HepG2 (cell line): ENCODE measurements at regions not wholly inside any gene's neighbourhood (a gene's known extent, or its start where the extent isn't known, plus 50 kb on each side); places are given as distances from the start of the nearest gene placed in this dataset.

Experiments used
- ATAC-seq: fragments of 200-7000 bp; cut with Tn5 transposase; 3 replicates; pipeline ENCODE4 v1.9.1; 2020; ENCODE audit warnings: mild to moderate bottlenecking, moderate library complexity
- BruUV-seq: library from RNA; stranded (reverse); fragments of 400-500 nt; replicated peaks from 2 replicates; lab custom pipeline; 2021; lab: Mats Ljungman, UMichigan
- CTCF ChIA-PET: fragments of 300-600 bp; formaldehyde crosslinking; extraction: SDS; loops from one replicate; lab custom pipeline; 2021; ENCODE audit warnings: low total read pairs, inconsistent platforms, low intra/inter-chr PET ratio; lab: Yijun Ruan, JAX
- POLR2A ChIA-PET: fragments of 350-600 bp; sonication (Branson Sonifier 250); formaldehyde crosslinking; loops from one replicate; lab custom pipeline; 2020; ENCODE audit warnings: antibody characterized with exemption, inconsistent platforms; lab: Yijun Ruan, JAX
- DNase-seq: peaks from one replicate; pipeline ENCODE4 v3.0.0-alpha.2; 2015; ENCODE audit warnings: low spot score
- FAIRE-seq: peaks from 3 replicates; lab custom pipeline; 2011; peaks lifted over from hg19 to GRCh38; lab: Jason Lieb, UNC
- H2AFZ ChIP-seq: one replicate; pipeline ENCODE4 v1.6.1; 2011; ENCODE audit warnings: low read length, inconsistent platforms
- H3K27ac ChIP-seq: fragments of 300-600 bp; 3 replicates; pipeline ENCODE4 v1.8.0; 2011; ENCODE audit warnings: mixed run types, mild to moderate bottlenecking, mixed read lengths, low read length, inconsistent platforms; ENCODE audit not compliant: insufficient read depth; ENCODE audit errors: extremely low read length
- H3K27me3 ChIP-seq, 2 experiments: fragments of 200-600 bp in 1 of 2; 2 replicates in 1 of 2; 3 replicates in 1 of 2; pipeline versions ENCODE4 v1.6.0 to v1.8.0; 2011; ENCODE audit warnings: low read length in 2 of 2, mild to moderate bottlenecking in 2 of 2, moderate library complexity in 2 of 2, inconsistent platforms in 1 of 2; ENCODE audit not compliant: insufficient read depth in 2 of 2, control insufficient read depth in 1 of 2
- H3K36me3 ChIP-seq, 2 experiments: fragments of 200-600 bp in 1 of 2; replicated peaks in 1 of 2; 2 replicates in 1 of 2; 3 replicates in 1 of 2; pipeline versions ENCODE4 v1.5.1 to v1.8.0; 2011; ENCODE audit warnings: low read length in 2 of 2, inconsistent platforms in 1 of 2; ENCODE audit not compliant: insufficient read depth in 2 of 2, control insufficient read depth in 1 of 2
- H3K4me1 ChIP-seq: 2 replicates; pipeline ENCODE4 v1.5.1; 2012; ENCODE audit warnings: low read length, inconsistent platforms; ENCODE audit not compliant: insufficient read depth
- H3K4me2 ChIP-seq: 2 replicates; pipeline ENCODE4 v1.6.0; 2011; ENCODE audit warnings: low read depth, low read length, inconsistent platforms
- H3K4me3 ChIP-seq, 3 experiments: fragments of 200-600 bp in 1 of 3; sonication (generic), shearing (Covaris generic) in 1 of 3; replicated peaks in 1 of 3; 2 replicates each; pipeline ENCODE4 v1.5.1; 2011 to 2016; ENCODE audit warnings: low read length in 3 of 3, inconsistent platforms in 2 of 3, low read depth in 2 of 3, mild to moderate bottlenecking in 2 of 3, control low read depth in 1 of 3, mixed read lengths in 1 of 3; ENCODE audit not compliant: insufficient read depth in 1 of 3
- H3K79me2 ChIP-seq: one replicate; pipeline ENCODE4 v1.6.1; 2011; ENCODE audit warnings: low read length, inconsistent platforms; ENCODE audit not compliant: insufficient read depth
- H3K9ac ChIP-seq: 2 replicates; pipeline ENCODE4 v1.6.0; 2011; ENCODE audit warnings: mild to moderate bottlenecking, low read depth, low read length, inconsistent platforms; ENCODE audit not compliant: insufficient read depth
- H3K9me3 ChIP-seq: 2 replicates; pipeline ENCODE4 v1.5.1; 2012; ENCODE audit warnings: mild to moderate bottlenecking, low read length
- H4K20me1 ChIP-seq: 2 replicates; pipeline ENCODE4 v1.6.0; 2011; ENCODE audit warnings: inconsistent platforms, mild to moderate bottlenecking, low read length, moderate library complexity; ENCODE audit not compliant: insufficient read depth
- HNF4A ChIP-seq: sonication (generic); formaldehyde crosslinking; IDR thresholded peaks from 2 replicates; pipeline ENCODE4 v1.4.0; 2020; ENCODE audit warnings: missing genetic modification reagents
- HNRNPUL1 ChIP-seq: fragments of 200-400 bp; formaldehyde crosslinking; IDR thresholded peaks from 2 replicates; pipeline ENCODE4 v1.6.1; 2017; ENCODE audit warnings: low read depth, mild to moderate bottlenecking, low read length, moderate library complexity
- KLF15 ChIP-seq: sonication (generic); formaldehyde crosslinking; IDR thresholded peaks from 2 replicates; pipeline ENCODE4 v1.8.1; 2023; ENCODE audit warnings: borderline replicate concordance, mild to moderate bottlenecking, inconsistent platforms, missing genetic modification reagents, mixed read lengths
- NR2F2 ChIP-seq: IDR thresholded peaks from 2 replicates; pipeline ENCODE4 v1.6.1; 2012; ENCODE audit warnings: low read depth, inconsistent platforms, borderline replicate concordance
- PHF21A ChIP-seq: sonication (generic); formaldehyde crosslinking; IDR thresholded peaks from 2 replicates; pipeline ENCODE4 v1.5.0; 2020; ENCODE audit warnings: mild to moderate bottlenecking, missing genetic modification reagents
- RFXAP ChIP-seq: sonication (generic); formaldehyde crosslinking; IDR thresholded peaks from 2 replicates; pipeline ENCODE4 v1.4.0; 2020; ENCODE audit warnings: missing genetic modification reagents, borderline replicate concordance
- ZBTB7B ChIP-seq: sonication (generic); formaldehyde crosslinking; IDR thresholded peaks from 2 replicates; pipeline ENCODE4 v1.4.0; 2020; ENCODE audit warnings: missing genetic modification reagents
- ZFP36L1 ChIP-seq: sonication (generic); formaldehyde crosslinking; IDR thresholded peaks from 2 replicates; pipeline ENCODE4 v1.8.0; 2022; ENCODE audit warnings: mild to moderate bottlenecking, missing genetic modification reagents, moderate library complexity
- ZMYM4 ChIP-seq: sonication (generic); formaldehyde crosslinking; IDR thresholded peaks from 2 replicates; pipeline ENCODE4 v1.8.1; 2023; ENCODE audit warnings: mild to moderate bottlenecking, missing genetic modification reagents
- ZNF451 ChIP-seq: sonication (generic); formaldehyde crosslinking; IDR thresholded peaks from 2 replicates; pipeline ENCODE4 v1.5.0; 2020; ENCODE audit warnings: mild to moderate bottlenecking, missing genetic modification reagents
- ZSCAN30 ChIP-seq: sonication (generic); formaldehyde crosslinking; IDR thresholded peaks from 2 replicates; pipeline ENCODE4 v1.5.0; 2020; ENCODE audit warnings: mild to moderate bottlenecking, missing genetic modification reagents
- ZSCAN31 ChIP-seq: sonication (generic); formaldehyde crosslinking; IDR thresholded peaks from 2 replicates; pipeline ENCODE4 v1.5.0; 2020; ENCODE audit warnings: low read depth, mild to moderate bottlenecking, missing genetic modification reagents
- WGBS: methylation state at CpG from one replicate; pipeline ENCODE4 v1.1.6; 2017; ENCODE audit warnings: low lambda C conversion rate; 5-methylcytosine and 5-hydroxymethylcytosine counted together
- in situ Hi-C: cut with HindIII; loops from 2 replicates; pipeline ENCODE4 v1.10.0; 2017; ENCODE audit warnings: low pct_unique_long_range_greater_than_20kb; ENCODE audit not compliant: extremely low pct_ligation_motif_present
- intact Hi-C: fragments of 100-400 bp; cut with micrococcal nuclease; formaldehyde crosslinking; loops from one replicate; pipeline ENCODE4 v1.10.0; 2022; ENCODE audit not compliant: unreplicated experiment
- TF ChIP-seq, protein P1 (sequence below): sonication (generic); formaldehyde crosslinking; IDR thresholded peaks from 2 replicates; pipeline ENCODE4 v1.5.0; 2020; ENCODE audit warnings: mild to moderate bottlenecking, missing genetic modification reagents, borderline replicate concordance
- TF ChIP-seq, protein P2 (sequence below): sonication (generic); formaldehyde crosslinking; IDR thresholded peaks from 2 replicates; pipeline ENCODE4 v1.8.0; 2022; ENCODE audit warnings: mild to moderate bottlenecking, missing genetic modification reagents
- TF ChIP-seq, protein P3 (sequence below): sonication (generic); formaldehyde crosslinking; conservative IDR thresholded peaks from 2 replicates; pipeline ENCODE4 v1.5.0; 2020; ENCODE audit warnings: missing genetic modification reagents

DNA sequence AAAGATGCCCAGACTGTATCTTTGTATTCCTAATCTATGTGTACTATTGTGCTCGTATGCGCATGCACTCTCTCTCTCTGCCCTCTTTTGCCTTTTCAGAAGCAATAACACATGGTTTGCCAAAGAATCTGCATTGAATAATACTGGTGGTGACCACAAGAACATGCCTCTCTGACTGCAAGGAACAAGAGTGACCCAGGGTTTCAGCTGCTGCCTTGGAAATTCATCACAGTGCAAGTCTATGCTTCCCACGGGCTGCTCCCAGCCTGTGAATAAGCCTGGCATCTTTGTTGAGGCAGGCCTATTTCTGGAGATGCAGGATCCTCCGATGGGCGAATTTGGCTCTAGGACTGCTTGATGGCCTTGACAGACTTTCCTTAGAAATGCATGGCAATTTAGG, 689.4 kb upstream of the FANCL start:
- ChIA-PET POLR2A (no interaction called here), CTCF (no interaction called here)
- no peak overlapping the region for H3K4me3 ChIP-seq
- no peak for DNase-seq
- no peaks in the 10 kb centered on the region for H3K9me3 ChIP-seq
- 40% methylated on average over 5 of the region's 5 CpGs for WGBS
- no peaks in the 10 kb centered on the region for H4K20me1 ChIP-seq
- H3K27ac ChIP-seq: no peak overlapping the region
- intact Hi-C loops (no loop called here), in situ Hi-C loops (no loop called here)
- no TSS peak for BruUV-seq
- no peaks in the 10 kb centered on the region for H3K4me1 ChIP-seq
- no peaks in the 10 kb centered on the region for H3K36me3 ChIP-seq
- no peaks in the 10 kb centered on the region for H3K79me2 ChIP-seq
- H3K27me3 ChIP-seq: no peaks in the 10 kb centered on the region
- no peak overlapping the region for H3K9ac ChIP-seq
- no peak overlapping the region for H2AFZ ChIP-seq
- ATAC-seq: no peak
- TF ChIP-seq ZSCAN30 (CRISPR knock-in tag) (no peak), RFXAP (CRISPR knock-in tag) (no peak), ZSCAN31 (CRISPR knock-in tag) (no peak), ZNF451 (CRISPR knock-in tag) (no peak), ZBTB7B (CRISPR knock-in tag) (no peak), ZFP36L1 (CRISPR knock-in tag) (no peak), KLF15 (CRISPR knock-in tag) (no peak), HNF4A (CRISPR knock-in tag) (no peak), HNRNPUL1 (no peak), PHF21A (no peak), ZMYM4 (no peak), NR2F2 (no peak)
- TF ChIP-seq, protein P1, sequence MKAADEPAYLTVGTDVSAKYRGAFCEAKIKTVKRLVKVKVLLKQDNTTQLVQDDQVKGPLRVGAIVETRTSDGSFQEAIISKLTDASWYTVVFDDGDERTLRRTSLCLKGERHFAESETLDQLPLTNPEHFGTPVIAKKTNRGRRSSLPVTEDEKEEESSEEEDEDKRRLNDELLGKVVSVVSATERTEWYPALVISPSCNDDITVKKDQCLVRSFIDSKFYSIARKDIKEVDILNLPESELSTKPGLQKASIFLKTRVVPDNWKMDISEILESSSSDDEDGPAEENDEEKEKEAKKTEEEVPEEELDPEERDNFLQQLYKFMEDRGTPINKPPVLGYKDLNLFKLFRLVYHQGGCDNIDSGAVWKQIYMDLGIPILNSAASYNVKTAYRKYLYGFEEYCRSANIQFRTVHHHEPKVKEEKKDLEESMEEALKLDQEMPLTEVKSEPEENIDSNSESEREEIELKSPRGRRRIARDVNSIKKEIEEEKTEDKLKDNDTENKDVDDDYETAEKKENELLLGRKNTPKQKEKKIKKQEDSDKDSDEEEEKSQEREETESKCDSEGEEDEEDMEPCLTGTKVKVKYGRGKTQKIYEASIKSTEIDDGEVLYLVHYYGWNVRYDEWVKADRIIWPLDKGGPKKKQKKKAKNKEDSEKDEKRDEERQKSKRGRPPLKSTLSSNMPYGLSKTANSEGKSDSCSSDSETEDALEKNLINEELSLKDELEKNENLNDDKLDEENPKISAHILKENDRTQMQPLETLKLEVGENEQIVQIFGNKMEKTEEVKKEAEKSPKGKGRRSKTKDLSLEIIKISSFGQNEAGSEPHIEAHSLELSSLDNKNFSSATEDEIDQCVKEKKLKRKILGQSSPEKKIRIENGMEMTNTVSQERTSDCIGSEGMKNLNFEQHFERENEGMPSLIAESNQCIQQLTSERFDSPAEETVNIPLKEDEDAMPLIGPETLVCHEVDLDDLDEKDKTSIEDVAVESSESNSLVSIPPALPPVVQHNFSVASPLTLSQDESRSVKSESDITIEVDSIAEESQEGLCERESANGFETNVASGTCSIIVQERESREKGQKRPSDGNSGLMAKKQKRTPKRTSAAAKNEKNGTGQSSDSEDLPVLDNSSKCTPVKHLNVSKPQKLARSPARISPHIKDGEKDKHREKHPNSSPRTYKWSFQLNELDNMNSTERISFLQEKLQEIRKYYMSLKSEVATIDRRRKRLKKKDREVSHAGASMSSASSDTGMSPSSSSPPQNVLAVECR (CRISPR knock-in tag): no peak
- TF ChIP-seq, protein P2, sequence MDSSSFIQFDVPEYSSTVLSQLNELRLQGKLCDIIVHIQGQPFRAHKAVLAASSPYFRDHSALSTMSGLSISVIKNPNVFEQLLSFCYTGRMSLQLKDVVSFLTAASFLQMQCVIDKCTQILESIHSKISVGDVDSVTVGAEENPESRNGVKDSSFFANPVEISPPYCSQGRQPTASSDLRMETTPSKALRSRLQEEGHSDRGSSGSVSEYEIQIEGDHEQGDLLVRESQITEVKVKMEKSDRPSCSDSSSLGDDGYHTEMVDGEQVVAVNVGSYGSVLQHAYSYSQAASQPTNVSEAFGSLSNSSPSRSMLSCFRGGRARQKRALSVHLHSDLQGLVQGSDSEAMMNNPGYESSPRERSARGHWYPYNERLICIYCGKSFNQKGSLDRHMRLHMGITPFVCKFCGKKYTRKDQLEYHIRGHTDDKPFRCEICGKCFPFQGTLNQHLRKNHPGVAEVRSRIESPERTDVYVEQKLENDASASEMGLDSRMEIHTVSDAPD (CRISPR knock-in tag): no peak
- TF ChIP-seq, protein P3, sequence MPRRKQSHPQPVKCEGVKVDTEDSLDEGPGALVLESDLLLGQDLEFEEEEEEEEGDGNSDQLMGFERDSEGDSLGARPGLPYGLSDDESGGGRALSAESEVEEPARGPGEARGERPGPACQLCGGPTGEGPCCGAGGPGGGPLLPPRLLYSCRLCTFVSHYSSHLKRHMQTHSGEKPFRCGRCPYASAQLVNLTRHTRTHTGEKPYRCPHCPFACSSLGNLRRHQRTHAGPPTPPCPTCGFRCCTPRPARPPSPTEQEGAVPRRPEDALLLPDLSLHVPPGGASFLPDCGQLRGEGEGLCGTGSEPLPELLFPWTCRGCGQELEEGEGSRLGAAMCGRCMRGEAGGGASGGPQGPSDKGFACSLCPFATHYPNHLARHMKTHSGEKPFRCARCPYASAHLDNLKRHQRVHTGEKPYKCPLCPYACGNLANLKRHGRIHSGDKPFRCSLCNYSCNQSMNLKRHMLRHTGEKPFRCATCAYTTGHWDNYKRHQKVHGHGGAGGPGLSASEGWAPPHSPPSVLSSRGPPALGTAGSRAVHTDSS (CRISPR knock-in tag): no peak
- FAIRE-seq: no peak
- H3K4me2 ChIP-seq: no peak overlapping the region
